GM21737 (cell line): ENCODE measurements at regions not wholly inside any gene's neighbourhood (a gene's known extent, or its start where the extent isn't known, plus 50 kb on each side); places are given as distances from the start of the nearest gene placed in this dataset.

Experiments used
- ATAC-seq: cut with Tn5 transposase; IDR thresholded peaks from one replicate; pipeline ENCODE4 v1.9.1; 2021; ENCODE audit warnings: mild to moderate bottlenecking, moderate library complexity; ENCODE audit not compliant: unreplicated experiment

DNA sequence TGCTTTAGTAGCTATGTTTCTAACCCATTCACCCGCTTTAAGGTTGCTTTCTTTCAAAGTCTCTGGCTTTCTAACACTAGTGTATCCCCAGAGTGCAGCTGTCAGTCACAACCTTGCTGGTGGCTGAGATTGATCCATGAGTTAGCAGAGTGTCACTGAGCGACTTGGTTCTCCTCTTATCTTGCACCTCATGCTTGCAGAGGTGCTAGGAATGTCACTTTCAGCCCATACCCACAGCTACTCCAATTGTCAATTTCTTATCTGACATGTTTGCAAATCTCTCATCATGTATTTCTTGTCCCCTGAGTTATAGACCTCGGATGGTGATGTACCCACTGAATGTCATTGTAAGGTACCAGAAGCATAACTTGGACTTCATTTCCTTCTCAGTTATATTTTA is 1110.2 kb downstream of the GALC start:
- no peak for ATAC-seq

DNA sequence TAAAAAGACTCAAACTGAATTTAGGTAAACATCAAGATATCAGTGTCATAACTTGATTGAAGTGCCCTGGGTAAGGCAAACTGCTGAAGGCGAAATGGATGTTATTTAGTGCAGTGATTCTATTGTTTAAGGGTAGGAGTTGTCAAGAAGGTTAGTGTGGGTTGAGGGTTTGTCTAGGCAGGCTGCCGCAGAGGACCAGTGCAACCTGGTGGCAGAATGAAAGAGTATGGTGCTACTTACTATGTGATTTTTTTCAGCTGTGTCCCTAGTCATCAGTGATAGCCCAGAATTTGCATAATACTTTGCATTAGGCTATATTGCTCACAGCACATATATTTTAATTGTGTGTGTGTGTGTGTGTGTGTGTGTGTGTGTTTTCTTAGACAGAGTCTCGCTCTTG is 1127.0 kb downstream of the GALC start:
- no peak for ATAC-seq

GRCh38 chr14:86858591-86858990 is 1134.4 kb downstream of the GALC start:
- no peak for ATAC-seq

DNA sequence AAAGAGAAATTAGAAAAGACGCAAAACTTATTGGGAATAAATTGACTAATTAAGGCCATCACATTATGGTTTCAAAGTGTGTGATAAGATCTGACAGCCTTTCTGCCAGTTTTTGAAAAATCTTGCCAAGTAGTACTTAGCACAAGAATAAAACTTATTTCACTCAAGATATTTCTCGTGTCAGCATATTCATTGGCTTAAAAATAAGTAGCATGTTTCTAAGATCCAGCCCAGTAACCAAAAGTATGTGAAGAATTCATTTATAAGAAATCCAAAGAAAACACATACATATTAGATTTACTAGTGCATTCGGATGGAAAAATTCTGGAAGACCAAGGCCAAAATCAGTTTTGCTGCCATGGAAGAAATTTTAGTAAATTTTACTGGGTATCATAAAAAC is 1135.0 kb downstream of the GALC start:
- ATAC-seq: no peak

DNA sequence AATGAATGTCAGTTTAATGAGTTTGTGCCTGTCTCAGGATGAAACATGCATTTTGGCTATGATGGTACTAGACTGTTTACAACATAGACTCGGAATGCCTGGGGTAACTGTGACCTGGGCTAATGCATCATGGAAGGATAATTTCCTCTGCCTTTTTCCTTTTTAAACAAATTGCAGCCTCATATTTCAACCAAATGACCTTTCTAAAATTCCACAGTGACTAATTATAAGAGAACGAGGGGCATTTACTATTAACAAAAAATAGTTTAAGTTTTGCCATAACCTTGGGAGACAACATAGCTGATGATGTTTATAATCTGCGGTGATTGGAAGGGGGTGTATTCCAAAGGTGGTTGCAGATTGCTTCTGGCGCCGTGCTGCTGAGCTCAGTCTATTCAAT is 1140.5 kb downstream of the GALC start:
- ATAC-seq: no peak

DNA sequence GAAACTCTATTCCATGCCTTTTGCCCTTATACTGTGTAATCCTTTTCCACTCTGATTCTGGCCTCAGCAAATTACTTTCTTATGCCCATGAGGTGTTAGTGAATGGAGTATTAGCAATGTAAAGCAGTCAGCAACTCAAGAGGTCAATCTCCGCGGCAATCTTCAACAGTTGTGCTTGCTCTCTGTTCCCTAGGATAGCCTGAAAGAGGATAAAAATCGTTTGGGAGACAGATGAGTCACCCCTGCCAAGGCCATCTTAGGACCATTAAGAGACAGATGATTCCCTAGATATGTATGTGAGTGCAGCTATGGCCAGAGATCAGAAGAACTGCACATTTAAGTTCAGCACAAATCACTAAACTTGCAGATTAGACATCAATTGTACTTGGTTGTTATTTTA is 1145.8 kb downstream of the GALC start:
- no peak for ATAC-seq

GRCh38 chr14:86838363-86838762 is 1154.6 kb downstream of the GALC start:
- ATAC-seq: no peak

- no peak for ATAC-seq
These were observed 1166.3 kb downstream of the GALC start for GRCh38 chr14:86826661-86827060.

- no peak for ATAC-seq
These were observed 1168.8 kb downstream of the GALC start for GRCh38 chr14:86824167-86824566.

GRCh38 chr14:86823581-86823980 is 1169.4 kb downstream of the GALC start:
- no peak for ATAC-seq

DNA sequence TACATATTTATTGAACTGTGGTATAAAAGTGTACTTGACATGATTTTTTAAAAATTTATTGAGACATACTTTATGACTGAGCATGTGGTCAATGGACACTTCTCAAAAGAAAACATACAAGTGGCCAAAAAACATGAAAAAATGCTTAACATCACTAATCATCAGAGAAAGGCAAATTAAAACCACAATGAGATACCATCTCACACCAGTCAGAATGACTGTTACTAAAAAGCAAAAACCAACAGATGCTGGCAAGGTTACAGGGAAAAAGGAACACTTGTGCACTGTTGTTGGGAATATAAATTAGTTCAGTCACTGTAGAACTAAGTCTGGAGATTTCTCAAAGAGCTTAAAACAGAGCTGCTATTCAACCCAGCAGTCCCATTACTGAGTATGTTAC is 1177.6 kb downstream of the GALC start:
- no peak for ATAC-seq

- ATAC-seq: no peak
These were observed 1190.3 kb downstream of the GALC start for GRCh38 chr14:86802726-86803125.

- ATAC-seq: no peak
These were observed 1193.7 kb downstream of the GALC start for GRCh38 chr14:86799244-86799647.

DNA sequence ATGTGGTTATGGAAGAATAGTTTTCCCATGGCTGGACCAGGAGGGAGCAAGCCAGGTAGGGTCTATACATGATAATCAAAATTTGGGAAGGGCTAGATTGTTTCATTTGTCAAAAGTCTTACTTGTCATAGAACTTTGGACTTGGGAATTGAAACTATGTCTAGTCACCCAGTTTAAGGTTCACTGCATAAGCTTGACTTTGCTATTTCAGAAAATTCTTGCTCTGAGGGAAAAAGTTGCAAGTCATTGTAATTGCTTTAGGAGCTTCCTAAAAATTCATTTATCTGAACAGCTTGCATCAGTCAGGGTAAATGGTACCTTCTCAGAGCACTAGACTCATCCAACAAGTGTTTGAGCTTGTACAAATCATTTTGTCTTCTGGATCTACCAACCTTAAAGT is 1194.7 kb downstream of the GALC start:
- ATAC-seq: no peak

DNA sequence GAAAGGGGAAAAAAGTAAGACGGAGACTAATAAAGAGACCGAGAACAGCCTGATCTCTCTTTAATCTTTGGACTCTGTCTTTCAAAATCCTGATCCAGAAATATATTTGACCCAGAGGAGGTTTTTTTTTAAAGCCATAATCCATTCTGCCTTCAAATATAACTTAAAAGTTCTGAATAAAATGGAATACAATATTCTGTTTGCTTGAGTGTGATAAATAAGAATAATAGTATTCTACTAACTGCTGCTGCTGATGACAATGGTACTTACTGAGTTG is 1196.0 kb downstream of the GALC start:
- ATAC-seq: no peak

- ATAC-seq: no peak
These were observed 1196.5 kb downstream of the GALC start for GRCh38 chr14:86796221-86797074.

GRCh38 chr14:86794689-86795088 is 1198.3 kb downstream of the GALC start:
- ATAC-seq: no peak

DNA sequence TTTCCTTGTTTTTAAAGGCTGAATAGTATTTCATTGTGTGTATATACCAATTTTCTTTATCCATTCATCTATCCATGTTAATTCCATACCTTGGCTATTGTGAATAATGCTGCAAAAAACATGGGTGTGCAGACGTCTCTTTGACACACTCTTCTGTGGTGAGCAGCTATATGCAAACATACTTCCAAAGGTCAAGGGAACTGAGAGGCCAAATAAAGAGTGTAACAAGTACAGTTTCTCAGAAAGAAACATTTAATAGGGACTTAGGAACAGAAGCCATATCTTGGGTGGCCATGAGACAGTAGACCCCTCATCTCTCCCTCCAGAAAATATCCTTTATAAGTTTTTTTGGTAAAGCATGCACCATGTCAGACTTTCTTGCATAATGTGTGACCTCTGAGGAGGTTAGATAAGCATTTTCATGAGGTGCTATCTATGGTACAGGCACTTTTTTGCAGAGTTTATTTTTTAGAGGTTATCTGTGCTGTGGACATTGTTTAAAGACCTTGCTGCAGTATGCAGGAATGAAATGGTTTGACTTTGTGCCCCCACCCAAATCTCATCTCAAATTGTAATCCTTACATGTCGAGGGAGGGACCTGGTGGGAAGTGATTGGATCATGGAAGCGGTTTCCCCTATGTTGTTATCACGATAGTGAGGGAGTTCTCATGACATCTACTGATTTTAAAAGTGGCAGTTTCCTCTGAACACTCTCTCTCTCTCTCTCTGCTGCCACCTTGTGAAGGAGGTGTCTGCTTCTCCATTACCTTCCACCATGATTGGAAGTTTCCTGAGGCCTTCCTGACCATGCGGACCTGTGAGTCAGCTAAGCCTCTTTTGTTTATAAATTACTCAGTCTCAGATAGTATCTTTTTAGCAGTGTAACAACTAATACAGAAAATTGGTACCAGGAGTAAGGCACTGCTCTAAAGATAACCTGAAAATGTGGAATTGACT is 1202.3 kb downstream of the GALC start:
- no peak for ATAC-seq

- no peak for ATAC-seq
These were observed 1204.8 kb downstream of the GALC start for GRCh38 chr14:86788224-86788623.

GRCh38 chr14:86787717-86788116 is 1205.3 kb downstream of the GALC start:
- no peak for ATAC-seq

DNA sequence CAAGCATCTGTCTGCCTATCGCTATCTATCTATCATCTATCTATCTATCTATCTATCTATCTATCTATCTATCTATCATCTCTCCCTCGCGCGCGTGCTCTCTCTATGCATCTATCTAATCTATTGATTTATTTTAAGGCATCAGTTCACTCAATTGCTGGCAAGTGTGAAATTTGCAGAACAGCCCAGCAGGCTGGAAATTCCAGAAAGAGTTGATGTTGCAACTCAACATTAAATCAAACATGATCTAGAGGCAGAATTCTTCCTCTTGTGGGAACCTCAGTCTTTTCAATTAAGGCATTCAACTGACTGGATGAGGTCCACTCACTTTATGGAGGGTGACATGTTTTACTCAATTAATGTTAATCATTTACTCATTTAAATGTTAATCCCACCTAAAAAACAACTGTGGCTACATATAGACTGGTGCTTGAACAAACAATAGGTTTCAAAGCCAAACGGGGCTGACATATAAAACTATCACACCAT is 1210.8 kb downstream of the GALC start:
- ATAC-seq: no peak
